KMS-11 (cell line): ENCODE measurements at regions not wholly inside any gene's neighbourhood (a gene's known extent, or its start where the extent isn't known, plus 50 kb on each side); places are given as distances from the start of the nearest gene placed in this dataset.

Experiments used
- H2AFZ ChIP-seq: fragments of 200-600 bp; sonication (generic); 2 replicates; pipeline ENCODE4 v1.6.1; 2016; ENCODE audit warnings: antibody characterized with exemption, mixed run types, low read depth
- H3K27ac ChIP-seq: fragments of 200-600 bp; sonication (generic); 2 replicates; pipeline ENCODE4 v1.6.1; 2016; ENCODE audit warnings: mild to moderate bottlenecking, mixed run types
- H3K27me3 ChIP-seq: fragments of 200-600 bp; sonication (generic); 2 replicates; pipeline ENCODE4 v1.6.1; 2017; ENCODE audit warnings: mild to moderate bottlenecking, low read depth, mixed run types, moderate library complexity; ENCODE audit not compliant: insufficient read depth
- H3K36me3 ChIP-seq: fragments of 200-600 bp; sonication (generic); 2 replicates; pipeline ENCODE4 v1.6.1; 2017; ENCODE audit warnings: mild to moderate bottlenecking, mixed run types; ENCODE audit not compliant: insufficient read depth
- H3K4me1 ChIP-seq: fragments of 200-600 bp; sonication (generic); 2 replicates; pipeline ENCODE4 v1.6.1; 2016; ENCODE audit warnings: mild to moderate bottlenecking, low read depth, mixed run types; ENCODE audit not compliant: poor library complexity, severe bottlenecking
- H3K4me2 ChIP-seq: fragments of 200-600 bp; sonication (generic); 2 replicates; pipeline ENCODE4 v1.7.0; 2016; ENCODE audit warnings: mild to moderate bottlenecking, mixed run types
- H3K4me3 ChIP-seq: fragments of 200-600 bp; sonication (generic); IDR thresholded peaks from 2 replicates; pipeline ENCODE4 v1.6.1; 2017; ENCODE audit warnings: low read depth, low read length, mixed read lengths; ENCODE audit not compliant: insufficient read depth
- H3K79me2 ChIP-seq: fragments of 200-600 bp; sonication (generic); 2 replicates; pipeline ENCODE4 v1.6.1; 2016; ENCODE audit warnings: low read depth, mixed run types; ENCODE audit not compliant: insufficient read depth
- H3K9ac ChIP-seq: fragments of 200-600 bp; sonication (generic); 2 replicates; pipeline ENCODE4 v1.6.1; 2016; ENCODE audit warnings: mild to moderate bottlenecking, mixed run types
- H4K20me1 ChIP-seq: fragments of 200-600 bp; sonication (generic); 2 replicates; pipeline ENCODE4 v1.6.1; 2016; ENCODE audit warnings: mild to moderate bottlenecking, mixed run types; ENCODE audit not compliant: insufficient read depth
- CTCF ChIP-seq: fragments of 200-600 bp; sonication (generic); conservative IDR thresholded peaks from 2 replicates; pipeline ENCODE4 v1.6.1; 2017; ENCODE audit warnings: low read depth, mild to moderate bottlenecking, antibody characterized with exemption, low read length, moderate library complexity, mixed read lengths

- no peak overlapping the region for H2AFZ ChIP-seq
- H3K27me3 ChIP-seq = no peaks in the 10 kb centered on the region
- H3K27ac ChIP-seq = no peak overlapping the region
- H3K36me3 ChIP-seq = no peaks in the 10 kb centered on the region
- no peak for TF ChIP-seq CTCF
- H4K20me1 ChIP-seq = no peaks in the 10 kb centered on the region
- no peak overlapping the region for H3K4me3 ChIP-seq
- no peaks in the 10 kb centered on the region for H3K4me1 ChIP-seq
- H3K79me2 ChIP-seq = no peaks in the 10 kb centered on the region
- H3K4me2 ChIP-seq = no peak overlapping the region
- no peak overlapping the region for H3K9ac ChIP-seq
Observed at GRCh38 chr1:38347446-38348175, 301.0 kb upstream of the POU3F1 start.

GRCh38 chr1:38344716-38345115, 298.1 kb upstream of the POU3F1 start:
- no peaks in the 10 kb centered on the region for H3K36me3 ChIP-seq
- H3K27me3 ChIP-seq = no peaks in the 10 kb centered on the region
- no peaks in the 10 kb centered on the region for H3K4me1 ChIP-seq
- no peak overlapping the region for H3K27ac ChIP-seq
- no peaks in the 10 kb centered on the region for H4K20me1 ChIP-seq
- TF ChIP-seq CTCF = no peak
- H3K79me2 ChIP-seq = no peaks in the 10 kb centered on the region
- H3K4me2 ChIP-seq = no peak overlapping the region
- H3K9ac ChIP-seq = no peak overlapping the region
- no peak overlapping the region for H3K4me3 ChIP-seq
- H2AFZ ChIP-seq = no peak overlapping the region

- H3K27ac ChIP-seq = no peak overlapping the region
- H2AFZ ChIP-seq = no peak overlapping the region
- no peaks in the 10 kb centered on the region for H3K27me3 ChIP-seq
- H3K79me2 ChIP-seq = no peaks in the 10 kb centered on the region
- no peak overlapping the region for H3K4me2 ChIP-seq
- H3K4me1 ChIP-seq = no peaks in the 10 kb centered on the region
- TF ChIP-seq CTCF = no peak
- no peaks in the 10 kb centered on the region for H3K36me3 ChIP-seq
- no peak overlapping the region for H3K9ac ChIP-seq
- H4K20me1 ChIP-seq = no peaks in the 10 kb centered on the region
- H3K4me3 ChIP-seq = no peak overlapping the region
Observed at GRCh38 chr1:38341694-38342093, 295.1 kb upstream of the POU3F1 start.

- H3K27ac ChIP-seq = no peak overlapping the region
- H3K9ac ChIP-seq = no peak overlapping the region
- H3K4me3 ChIP-seq = no peak overlapping the region
- no peaks in the 10 kb centered on the region for H3K27me3 ChIP-seq
- H3K79me2 ChIP-seq = no peaks in the 10 kb centered on the region
- H2AFZ ChIP-seq = no peak overlapping the region
- H4K20me1 ChIP-seq = no peaks in the 10 kb centered on the region
- no peaks in the 10 kb centered on the region for H3K4me1 ChIP-seq
- no peaks in the 10 kb centered on the region for H3K36me3 ChIP-seq
- H3K4me2 ChIP-seq = no peak overlapping the region
- no peak for TF ChIP-seq CTCF
Observed at GRCh38 chr1:38340409-38340808, 293.8 kb upstream of the POU3F1 start.
